GM23338 (cell line): ENCODE measurements at regions not wholly inside any gene's neighbourhood (a gene's known extent, or its start where the extent isn't known, plus 50 kb on each side); places are given as distances from the start of the nearest gene placed in this dataset.

Experiments used
- ATAC-seq: fragments of 200-7000 bp; cut with Tn5 transposase; 3 replicates; pipeline ENCODE4 v1.9.1; 2020
- DNase-seq: peaks from one replicate; pipeline ENCODE4 v3.0.0-alpha.2; 2015; ENCODE audit warnings: low spot score
- H2AFZ ChIP-seq: fragments of 200-600 bp; sonication (generic); 2 replicates; pipeline ENCODE4 v1.8.0; 2016; ENCODE audit warnings: antibody characterized with exemption, mild to moderate bottlenecking, moderate library complexity
- H3F3A ChIP-seq: fragments of 200-600 bp; sonication (generic); replicated peaks from 2 replicates; pipeline ENCODE4 v1.8.0; 2017; ENCODE audit warnings: antibody characterized with exemption, mixed run types, low read depth
- H3K27ac ChIP-seq: fragments of 200-600 bp; sonication (generic); 2 replicates; pipeline ENCODE4 v1.6.1; 2016; ENCODE audit warnings: low read depth
- H3K27me3 ChIP-seq: fragments of 200-600 bp; sonication (generic); 2 replicates; pipeline ENCODE4 v1.8.0; 2016; ENCODE audit warnings: mild to moderate bottlenecking, mixed run types, moderate library complexity; ENCODE audit not compliant: insufficient read depth
- H3K36me3 ChIP-seq: fragments of 200-600 bp; sonication (generic); 2 replicates; pipeline ENCODE4 v1.8.0; 2016; ENCODE audit warnings: mild to moderate bottlenecking; ENCODE audit not compliant: insufficient read depth
- H3K4me1 ChIP-seq: fragments of 200-600 bp; sonication (generic); 2 replicates; pipeline ENCODE4 v1.8.0; 2016; ENCODE audit warnings: mild to moderate bottlenecking, moderate library complexity; ENCODE audit not compliant: insufficient read depth
- H3K4me2 ChIP-seq: fragments of 200-600 bp; sonication (generic); 2 replicates; pipeline ENCODE4 v1.7.1; 2017; ENCODE audit warnings: mixed run types
- H3K4me3 ChIP-seq: fragments of 200-600 bp; sonication (generic); 2 replicates; pipeline ENCODE4 v1.6.1; 2016; ENCODE audit warnings: mixed run types
- H3K79me2 ChIP-seq: fragments of 200-600 bp; sonication (generic); replicated peaks from 2 replicates; pipeline ENCODE4 v1.8.0; 2017; ENCODE audit warnings: mild to moderate bottlenecking; ENCODE audit not compliant: insufficient read depth
- H3K9me2 ChIP-seq: fragments of 200-600 bp; sonication (generic); 2 replicates; pipeline ENCODE4 v1.8.0; 2017; ENCODE audit not compliant: insufficient read depth
- H4K20me1 ChIP-seq: fragments of 200-600 bp; sonication (generic); replicated peaks from 2 replicates; pipeline ENCODE4 v1.8.0; 2017; ENCODE audit warnings: mild to moderate bottlenecking; ENCODE audit not compliant: insufficient read depth
- H3K27ac Mint-ChIP-seq: 2 replicates; pipeline ENCODE4 v1.8.0; 2020; ENCODE audit warnings: inconsistent platforms, mild to moderate bottlenecking, moderate library complexity, mixed read lengths
- H3K27me3 Mint-ChIP-seq: 3 replicates; pipeline ENCODE4 v1.8.0; 2022; ENCODE audit warnings: low read depth, mild to moderate bottlenecking, moderate library complexity, mixed read lengths, inconsistent platforms; ENCODE audit not compliant: insufficient read depth, poor library complexity
- H3K36me3 Mint-ChIP-seq: 3 replicates; pipeline ENCODE4 v1.8.0; 2021; ENCODE audit warnings: low read depth, mild to moderate bottlenecking, inconsistent platforms, moderate library complexity, mixed read lengths
- H3K4me1 Mint-ChIP-seq: 3 replicates; pipeline ENCODE4 v1.8.0; 2020; ENCODE audit warnings: mild to moderate bottlenecking, inconsistent platforms, mixed read lengths
- H3K4me3 Mint-ChIP-seq: 3 replicates; pipeline ENCODE4 v1.8.0; 2021; ENCODE audit warnings: moderate library complexity, mild to moderate bottlenecking, inconsistent platforms, mixed read lengths
- H3K9me3 Mint-ChIP-seq: 3 replicates; pipeline ENCODE4 v1.8.0; 2020; ENCODE audit warnings: moderate library complexity, mild to moderate bottlenecking, inconsistent platforms, mixed read lengths
- CREB1 ChIP-seq: fragments of 250-450 bp; sonication (Bioruptor Pico); IDR thresholded peaks from 2 replicates; pipeline ENCODE4 v1.5.0; 2020; ENCODE audit warnings: low read depth, mild to moderate bottlenecking, moderate library complexity
- CTCF ChIP-seq, 2 experiments: fragments of 200-600 bp in 1 of 2; sonication (generic) in 1 of 2; conservative IDR thresholded peaks; 2 replicates each; pipeline versions ENCODE4 v1.5.1 to v1.6.1; 2016 to 2017; ENCODE audit warnings: antibody characterized with exemption in 2 of 2, low read depth in 2 of 2, mild to moderate bottlenecking in 2 of 2, moderate library complexity in 1 of 2
- EZH2 ChIP-seq: fragments of 200-600 bp; sonication (generic); IDR thresholded peaks from one replicate; pipeline ENCODE4 v1.8.0; 2017; ENCODE audit warnings: antibody characterized with exemption, mild to moderate bottlenecking, low read depth; ENCODE audit not compliant: unreplicated experiment
- EZH2phosphoT487 ChIP-seq: fragments of 200-600 bp; sonication (generic); IDR thresholded peaks from one replicate; pipeline ENCODE4 v1.8.1; 2018; ENCODE audit warnings: antibody characterized with exemption; ENCODE audit not compliant: unreplicated experiment
- JUNB ChIP-seq: IDR thresholded peaks from one replicate; pipeline ENCODE4 v1.6.1; 2016; ENCODE audit warnings: antibody characterized with exemption; ENCODE audit not compliant: unreplicated experiment
- NANOG ChIP-seq: IDR thresholded peaks from 2 replicates; pipeline ENCODE4 v1.6.1; 2016; ENCODE audit warnings: antibody characterized with exemption, borderline replicate concordance
- POLR2AphosphoS5 ChIP-seq: IDR thresholded peaks from 2 replicates; pipeline ENCODE4 v1.6.1; 2016; ENCODE audit warnings: antibody characterized with exemption, low read depth
- STAT1 ChIP-seq: IDR thresholded peaks from one replicate; pipeline ENCODE4 v1.6.1; 2016; ENCODE audit warnings: antibody characterized with exemption; ENCODE audit not compliant: unreplicated experiment
- ZNF114 ChIP-seq: fragments of 250-450 bp; sonication (Bioruptor Pico); IDR thresholded peaks from 2 replicates; pipeline ENCODE4 v1.5.0; 2020; ENCODE audit warnings: mild to moderate bottlenecking, moderate library complexity
- ZNF331 ChIP-seq: fragments of 250-450 bp; sonication (Bioruptor Pico); IDR thresholded peaks from 2 replicates; pipeline ENCODE4 v1.5.0; 2020; ENCODE audit warnings: low read depth, mild to moderate bottlenecking, moderate library complexity
- TF ChIP-seq, protein P1 (sequence below): IDR thresholded peaks from one replicate; pipeline ENCODE4 v1.6.1; 2018; ENCODE audit warnings: antibody characterized with exemption; ENCODE audit not compliant: unreplicated experiment
- TF ChIP-seq, protein P2 (sequence below): fragments of 250-450 bp; sonication (Bioruptor Pico); IDR thresholded peaks from 2 replicates; pipeline ENCODE4 v1.5.0; 2020; ENCODE audit warnings: mild to moderate bottlenecking, moderate library complexity
- TF ChIP-seq, protein P3 (sequence below): IDR thresholded peaks from 2 replicates; pipeline ENCODE4 v1.6.1; 2016; ENCODE audit warnings: antibody characterized with exemption

- TF ChIP-seq POLR2AphosphoS5 (no peak), NANOG (no peak), EZH2phosphoT487 (no peak)
These were observed 111.2 kb downstream of the CAPZA3 start (continued) for GRCh38 chr12:18849080-18849479.

- no peak overlapping the region for H3K4me3 Mint-ChIP-seq
- H3K4me1 Mint-ChIP-seq, result 0 out of 3 replicates have a peak, but pooled peaks cover 2% of the 10 kb centered on the region
- H3K36me3 Mint-ChIP-seq, result no peaks in the 10 kb centered on the region
- Histone ChIP-seq H3F3A (no peaks in the 10 kb centered on the region), H3K36me3 (no peaks in the 10 kb centered on the region), H3K27ac (no peak overlapping the region), H2AFZ (no peak overlapping the region), H3K9me2 (peaks cover 7% of the 10 kb centered on the region; the same call in 1 of the 2 replicates), H3K4me3 (no peak overlapping the region), H4K20me1 (no peaks in the 10 kb centered on the region), H3K27me3 (no peaks in the 10 kb centered on the region), H3K79me2 (no peaks in the 10 kb centered on the region), H3K4me2 (no peak overlapping the region), H3K4me1 (no peaks in the 10 kb centered on the region)
- H3K9me3 Mint-ChIP-seq, result no peaks in the 10 kb centered on the region
- ATAC-seq (no peak), DNase-seq (no peak)
- TF ChIP-seq ZNF114 (no peak), NANOG (no peak), EZH2 (no peak), EZH2phosphoT487 (no peak), CTCF (conservative IDR thresholded peaks at IDR 0.05; ENCODE audit: low read depth in 2 of 2) (no peak), ZNF331 (CRISPR knock-in tag) (no peak), JUNB (no peak), POLR2AphosphoS5 (no peak), CREB1 (CRISPR knock-in tag) (no peak), STAT1 (no peak)
- TF ChIP-seq, protein P1, sequence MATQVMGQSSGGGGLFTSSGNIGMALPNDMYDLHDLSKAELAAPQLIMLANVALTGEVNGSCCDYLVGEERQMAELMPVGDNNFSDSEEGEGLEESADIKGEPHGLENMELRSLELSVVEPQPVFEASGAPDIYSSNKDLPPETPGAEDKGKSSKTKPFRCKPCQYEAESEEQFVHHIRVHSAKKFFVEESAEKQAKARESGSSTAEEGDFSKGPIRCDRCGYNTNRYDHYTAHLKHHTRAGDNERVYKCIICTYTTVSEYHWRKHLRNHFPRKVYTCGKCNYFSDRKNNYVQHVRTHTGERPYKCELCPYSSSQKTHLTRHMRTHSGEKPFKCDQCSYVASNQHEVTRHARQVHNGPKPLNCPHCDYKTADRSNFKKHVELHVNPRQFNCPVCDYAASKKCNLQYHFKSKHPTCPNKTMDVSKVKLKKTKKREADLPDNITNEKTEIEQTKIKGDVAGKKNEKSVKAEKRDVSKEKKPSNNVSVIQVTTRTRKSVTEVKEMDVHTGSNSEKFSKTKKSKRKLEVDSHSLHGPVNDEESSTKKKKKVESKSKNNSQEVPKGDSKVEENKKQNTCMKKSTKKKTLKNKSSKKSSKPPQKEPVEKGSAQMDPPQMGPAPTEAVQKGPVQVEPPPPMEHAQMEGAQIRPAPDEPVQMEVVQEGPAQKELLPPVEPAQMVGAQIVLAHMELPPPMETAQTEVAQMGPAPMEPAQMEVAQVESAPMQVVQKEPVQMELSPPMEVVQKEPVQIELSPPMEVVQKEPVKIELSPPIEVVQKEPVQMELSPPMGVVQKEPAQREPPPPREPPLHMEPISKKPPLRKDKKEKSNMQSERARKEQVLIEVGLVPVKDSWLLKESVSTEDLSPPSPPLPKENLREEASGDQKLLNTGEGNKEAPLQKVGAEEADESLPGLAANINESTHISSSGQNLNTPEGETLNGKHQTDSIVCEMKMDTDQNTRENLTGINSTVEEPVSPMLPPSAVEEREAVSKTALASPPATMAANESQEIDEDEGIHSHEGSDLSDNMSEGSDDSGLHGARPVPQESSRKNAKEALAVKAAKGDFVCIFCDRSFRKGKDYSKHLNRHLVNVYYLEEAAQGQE, result no peak
- TF ChIP-seq, protein P2, sequence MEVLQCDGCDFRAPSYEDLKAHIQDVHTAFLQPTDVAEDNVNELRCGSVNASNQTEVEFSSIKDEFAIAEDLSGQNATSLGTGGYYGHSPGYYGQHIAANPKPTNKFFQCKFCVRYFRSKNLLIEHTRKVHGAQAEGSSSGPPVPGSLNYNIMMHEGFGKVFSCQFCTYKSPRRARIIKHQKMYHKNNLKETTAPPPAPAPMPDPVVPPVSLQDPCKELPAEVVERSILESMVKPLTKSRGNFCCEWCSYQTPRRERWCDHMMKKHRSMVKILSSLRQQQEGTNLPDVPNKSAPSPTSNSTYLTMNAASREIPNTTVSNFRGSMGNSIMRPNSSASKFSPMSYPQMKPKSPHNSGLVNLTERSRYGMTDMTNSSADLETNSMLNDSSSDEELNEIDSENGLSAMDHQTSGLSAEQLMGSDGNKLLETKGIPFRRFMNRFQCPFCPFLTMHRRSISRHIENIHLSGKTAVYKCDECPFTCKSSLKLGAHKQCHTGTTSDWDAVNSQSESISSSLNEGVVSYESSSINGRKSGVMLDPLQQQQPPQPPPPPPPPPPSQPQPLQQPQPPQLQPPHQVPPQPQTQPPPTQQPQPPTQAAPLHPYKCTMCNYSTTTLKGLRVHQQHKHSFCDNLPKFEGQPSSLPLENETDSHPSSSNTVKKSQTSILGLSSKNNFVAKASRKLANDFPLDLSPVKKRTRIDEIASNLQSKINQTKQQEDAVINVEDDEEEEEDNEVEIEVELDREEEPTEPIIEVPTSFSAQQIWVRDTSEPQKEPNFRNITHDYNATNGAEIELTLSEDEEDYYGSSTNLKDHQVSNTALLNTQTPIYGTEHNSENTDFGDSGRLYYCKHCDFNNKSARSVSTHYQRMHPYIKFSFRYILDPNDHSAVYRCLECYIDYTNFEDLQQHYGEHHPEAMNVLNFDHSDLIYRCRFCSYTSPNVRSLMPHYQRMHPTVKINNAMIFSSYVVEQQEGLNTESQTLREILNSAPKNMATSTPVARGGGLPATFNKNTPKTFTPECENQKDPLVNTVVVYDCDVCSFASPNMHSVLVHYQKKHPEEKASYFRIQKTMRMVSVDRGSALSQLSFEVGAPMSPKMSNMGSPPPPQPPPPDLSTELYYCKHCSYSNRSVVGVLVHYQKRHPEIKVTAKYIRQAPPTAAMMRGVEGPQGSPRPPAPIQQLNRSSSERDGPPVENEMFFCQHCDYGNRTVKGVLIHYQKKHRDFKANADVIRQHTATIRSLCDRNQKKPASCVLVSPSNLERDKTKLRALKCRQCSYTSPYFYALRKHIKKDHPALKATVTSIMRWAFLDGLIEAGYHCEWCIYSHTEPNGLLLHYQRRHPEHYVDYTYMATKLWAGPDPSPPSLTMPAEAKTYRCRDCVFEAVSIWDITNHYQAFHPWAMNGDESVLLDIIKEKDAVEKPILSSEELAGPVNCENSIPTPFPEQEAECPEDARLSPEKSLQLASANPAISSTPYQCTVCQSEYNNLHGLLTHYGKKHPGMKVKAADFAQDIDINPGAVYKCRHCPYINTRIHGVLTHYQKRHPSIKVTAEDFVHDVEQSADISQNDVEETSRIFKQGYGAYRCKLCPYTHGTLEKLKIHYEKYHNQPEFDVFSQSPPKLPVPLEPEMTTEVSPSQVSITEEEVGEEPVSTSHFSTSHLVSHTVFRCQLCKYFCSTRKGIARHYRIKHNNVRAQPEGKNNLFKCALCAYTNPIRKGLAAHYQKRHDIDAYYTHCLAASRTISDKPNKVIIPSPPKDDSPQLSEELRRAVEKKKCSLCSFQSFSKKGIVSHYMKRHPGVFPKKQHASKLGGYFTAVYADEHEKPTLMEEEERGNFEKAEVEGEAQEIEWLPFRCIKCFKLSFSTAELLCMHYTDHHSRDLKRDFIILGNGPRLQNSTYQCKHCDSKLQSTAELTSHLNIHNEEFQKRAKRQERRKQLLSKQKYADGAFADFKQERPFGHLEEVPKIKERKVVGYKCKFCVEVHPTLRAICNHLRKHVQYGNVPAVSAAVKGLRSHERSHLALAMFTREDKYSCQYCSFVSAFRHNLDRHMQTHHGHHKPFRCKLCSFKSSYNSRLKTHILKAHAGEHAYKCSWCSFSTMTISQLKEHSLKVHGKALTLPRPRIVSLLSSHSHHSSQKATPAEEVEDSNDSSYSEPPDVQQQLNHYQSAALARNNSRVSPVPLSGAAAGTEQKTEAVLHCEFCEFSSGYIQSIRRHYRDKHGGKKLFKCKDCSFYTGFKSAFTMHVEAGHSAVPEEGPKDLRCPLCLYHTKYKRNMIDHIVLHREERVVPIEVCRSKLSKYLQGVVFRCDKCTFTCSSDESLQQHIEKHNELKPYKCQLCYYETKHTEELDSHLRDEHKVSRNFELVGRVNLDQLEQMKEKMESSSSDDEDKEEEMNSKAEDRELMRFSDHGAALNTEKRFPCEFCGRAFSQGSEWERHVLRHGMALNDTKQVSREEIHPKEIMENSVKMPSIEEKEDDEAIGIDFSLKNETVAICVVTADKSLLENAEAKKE (CRISPR knock-in tag), result no peak
- TF ChIP-seq, protein P3, sequence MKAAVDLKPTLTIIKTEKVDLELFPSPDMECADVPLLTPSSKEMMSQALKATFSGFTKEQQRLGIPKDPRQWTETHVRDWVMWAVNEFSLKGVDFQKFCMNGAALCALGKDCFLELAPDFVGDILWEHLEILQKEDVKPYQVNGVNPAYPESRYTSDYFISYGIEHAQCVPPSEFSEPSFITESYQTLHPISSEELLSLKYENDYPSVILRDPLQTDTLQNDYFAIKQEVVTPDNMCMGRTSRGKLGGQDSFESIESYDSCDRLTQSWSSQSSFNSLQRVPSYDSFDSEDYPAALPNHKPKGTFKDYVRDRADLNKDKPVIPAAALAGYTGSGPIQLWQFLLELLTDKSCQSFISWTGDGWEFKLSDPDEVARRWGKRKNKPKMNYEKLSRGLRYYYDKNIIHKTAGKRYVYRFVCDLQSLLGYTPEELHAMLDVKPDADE, result no peak
- no peaks in the 10 kb centered on the region for H3K27me3 Mint-ChIP-seq
- H3K27ac Mint-ChIP-seq, result no peak overlapping the region; the same call in 1 of the 2 replicates
These were observed 111.8 kb downstream of the CAPZA3 start for GRCh38 chr12:18849761-18850160.
